HG03457 (cell line): ENCODE measurements at regions not wholly inside any gene's neighbourhood (a gene's known extent, or its start where the extent isn't known, plus 50 kb on each side); places are given as distances from the start of the nearest gene placed in this dataset.

Experiments used
- ATAC-seq: cut with Tn5 transposase; IDR thresholded peaks from one replicate; pipeline ENCODE4 v1.9.1; 2021; ENCODE audit warnings: moderate number of reproducible peaks; ENCODE audit not compliant: unreplicated experiment

DNA sequence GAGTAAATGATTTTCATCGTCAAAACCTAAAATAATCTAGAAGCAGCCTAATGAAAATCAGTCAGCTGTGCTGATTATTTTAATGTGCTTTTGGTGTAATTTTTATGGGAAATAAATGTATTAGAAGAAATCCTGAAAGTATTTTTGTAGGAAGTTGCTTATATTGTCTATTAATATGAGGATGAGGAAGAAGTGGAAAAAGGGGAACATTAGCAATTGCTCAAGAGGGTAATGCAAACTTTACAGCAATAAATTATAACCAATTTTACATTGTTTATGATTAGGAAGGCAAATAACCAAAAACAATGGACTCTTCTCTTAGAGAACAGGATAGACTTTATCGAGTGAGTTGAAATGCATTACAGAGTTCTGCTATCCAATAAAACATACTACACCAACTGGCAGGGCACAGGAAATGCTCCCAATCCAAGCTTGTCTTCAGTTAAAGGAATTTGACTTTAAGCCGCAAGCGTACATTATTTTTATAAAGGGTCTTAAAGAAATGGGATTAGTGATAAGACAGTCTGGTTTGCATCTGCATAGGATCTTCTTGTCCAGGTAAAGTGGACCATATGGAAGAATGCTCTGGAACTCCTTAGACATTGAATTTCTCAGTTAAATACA, 374.8 kb downstream of the PDGFC start:
- no peak for ATAC-seq

DNA sequence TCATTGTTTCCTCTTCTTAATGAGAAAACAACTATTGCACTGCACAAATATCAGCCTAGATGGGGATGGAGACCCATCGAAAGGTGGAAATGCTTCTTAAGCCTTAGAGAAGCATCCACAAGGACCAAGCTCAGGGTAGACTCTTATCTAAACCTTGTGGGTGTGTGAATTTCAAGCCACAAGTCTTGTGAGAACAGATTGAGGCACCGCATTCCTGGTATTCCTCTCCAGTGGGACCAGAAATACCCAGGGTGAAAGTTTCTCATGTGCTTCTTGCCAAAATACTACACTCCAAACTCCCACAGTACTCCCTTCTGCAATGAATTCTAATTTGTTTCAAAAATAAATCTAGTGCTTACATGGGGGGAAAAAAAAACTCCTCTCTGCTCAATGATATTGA, 375.6 kb downstream of the PDGFC start:
- no peak for ATAC-seq

DNA sequence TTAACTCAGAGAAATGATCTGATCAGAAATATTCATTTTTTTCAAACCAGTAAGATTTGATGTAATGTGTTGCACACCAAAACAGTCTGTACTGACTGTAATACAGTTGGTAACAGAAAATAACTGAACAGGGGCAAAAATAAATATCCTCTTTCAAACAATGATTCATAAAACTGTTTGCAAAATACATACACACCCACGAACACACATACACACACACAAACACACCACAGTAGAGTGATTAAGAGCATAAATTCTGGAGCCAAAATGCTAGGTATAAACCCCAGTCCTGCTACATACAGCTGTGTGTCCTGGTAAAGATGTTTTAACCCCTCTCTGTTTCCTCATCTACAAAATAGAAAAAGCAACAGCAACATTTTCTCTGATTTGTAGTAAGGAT, 376.6 kb downstream of the PDGFC start:
- no peak for ATAC-seq

DNA sequence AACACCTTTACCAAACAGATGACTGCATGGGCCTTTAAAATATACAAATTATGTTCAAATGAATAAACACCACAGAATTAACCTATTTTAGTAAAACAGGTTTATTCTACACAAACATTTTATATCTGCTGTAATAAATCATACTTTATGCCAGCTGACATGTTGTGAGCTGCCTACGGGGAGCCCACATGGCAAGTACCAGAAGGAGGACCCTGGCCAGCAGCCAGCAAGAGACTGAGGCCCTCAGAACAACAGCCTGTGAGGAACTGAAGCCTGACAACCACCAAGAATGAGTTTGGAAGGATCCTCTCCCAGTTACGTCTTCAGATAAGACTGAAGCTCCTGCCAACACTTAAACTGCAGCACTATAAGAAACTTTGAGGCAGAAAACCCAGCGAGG, 377.0 kb downstream of the PDGFC start:
- no peak for ATAC-seq

DNA sequence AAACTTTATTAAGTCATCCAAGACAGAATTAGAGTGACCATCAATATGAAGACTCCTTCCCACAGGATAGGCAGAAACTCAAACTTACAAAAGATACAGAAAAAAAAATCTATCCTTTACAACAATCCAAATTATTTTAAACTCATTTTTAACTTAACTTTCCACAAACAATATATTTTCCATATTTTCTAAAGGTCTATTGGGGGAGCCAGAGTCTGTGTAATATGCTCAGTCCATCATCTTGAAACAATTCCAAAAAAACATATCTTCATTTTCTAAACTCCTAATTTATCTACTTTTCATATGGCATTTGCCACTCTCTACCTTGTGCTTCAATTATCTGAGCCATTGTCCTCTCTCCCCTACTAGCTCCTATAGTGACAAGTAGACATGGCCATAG, 378.1 kb downstream of the PDGFC start:
- ATAC-seq, result no peak

DNA sequence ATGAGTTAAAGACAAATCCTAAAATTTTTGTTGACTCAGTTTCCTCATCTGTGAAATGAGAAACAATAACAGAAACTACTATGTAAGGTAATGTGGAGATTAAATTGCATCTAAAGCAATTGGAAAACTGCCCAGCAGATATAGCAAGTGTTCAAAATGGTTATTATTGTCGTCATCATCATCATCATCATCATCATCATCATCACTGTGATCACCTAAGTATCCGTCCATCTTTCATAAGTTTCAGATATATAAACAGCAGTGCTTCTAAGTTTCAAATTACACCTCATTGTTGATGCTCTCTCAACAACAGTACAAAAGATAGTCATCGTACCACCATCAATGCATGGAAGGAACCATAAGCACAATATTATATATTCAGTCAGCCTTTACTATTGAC, 379.9 kb downstream of the PDGFC start:
- no peak for ATAC-seq

DNA sequence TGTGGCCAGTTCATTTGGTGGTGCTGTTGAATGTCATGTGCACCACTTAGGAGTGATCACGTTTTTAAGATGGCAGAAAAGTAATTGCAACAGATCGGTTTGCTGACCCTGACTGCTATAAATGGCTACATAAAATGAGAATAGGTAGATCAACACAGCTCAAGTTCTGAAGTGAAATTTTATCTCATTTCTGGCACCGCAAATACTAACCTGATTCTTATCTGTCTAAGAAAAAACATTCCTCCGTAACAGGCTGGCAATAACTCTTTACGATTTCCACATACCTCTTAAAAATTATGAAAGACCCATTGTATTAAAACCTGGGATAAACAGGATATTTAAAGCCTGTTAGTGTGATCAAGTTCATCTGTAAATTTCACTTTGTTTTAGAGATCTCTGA, 387.5 kb downstream of the PDGFC start:
- no peak for ATAC-seq

DNA sequence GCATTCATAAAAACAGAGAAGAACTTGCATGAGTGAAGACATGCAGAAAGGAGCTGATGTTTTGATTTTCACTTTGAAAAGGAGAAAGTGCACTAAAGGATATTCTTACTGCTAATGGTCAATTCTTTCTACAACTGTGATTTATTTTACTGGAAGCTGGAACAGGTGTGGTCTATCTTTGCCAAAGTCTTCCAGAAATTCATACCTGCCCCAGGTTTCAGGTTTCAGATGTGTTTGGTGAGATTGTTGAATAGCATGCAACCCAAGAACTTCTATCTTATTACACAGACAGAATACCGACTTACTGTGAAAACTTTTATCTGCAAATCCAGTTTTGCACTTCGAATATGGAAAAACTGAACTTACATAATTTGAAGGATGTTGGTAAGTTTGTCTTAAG, 388.3 kb downstream of the PDGFC start:
- ATAC-seq, result no peak

DNA sequence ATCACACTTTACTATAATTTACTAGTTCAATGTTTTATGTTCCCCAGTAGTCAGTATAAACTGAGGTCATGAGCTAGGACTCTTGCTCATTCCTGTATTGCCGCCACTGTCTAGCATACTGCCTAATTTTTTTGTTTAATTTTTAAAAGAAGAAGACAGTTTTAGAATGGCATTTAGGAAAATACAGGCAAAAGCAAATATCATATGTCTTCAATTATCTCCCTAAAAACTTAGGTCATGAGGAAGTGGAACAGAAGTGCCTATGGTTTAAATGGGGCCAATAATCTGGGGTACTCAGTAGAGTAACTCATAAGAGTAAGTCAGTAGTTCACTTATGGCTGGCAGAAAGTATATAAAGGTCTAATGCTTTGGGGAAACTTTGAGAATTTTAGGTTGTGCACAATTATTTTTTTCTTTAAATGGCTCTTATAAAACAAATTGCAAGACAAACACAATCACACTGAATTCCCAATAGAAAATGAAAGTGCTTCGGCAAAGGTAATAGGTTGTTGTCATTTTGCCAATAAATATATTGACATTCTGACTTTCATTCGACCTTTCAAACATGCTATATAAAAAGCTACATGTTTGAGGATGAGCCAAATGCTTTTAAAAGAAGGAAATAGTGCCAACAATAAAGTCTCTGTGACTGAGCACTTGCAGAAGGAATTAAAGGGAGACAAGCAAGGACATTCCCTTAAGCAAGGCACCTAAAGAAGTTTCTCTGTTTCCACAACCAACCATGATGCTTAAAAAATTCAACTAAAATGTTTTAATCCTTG, 390.1 kb downstream of the PDGFC start:
- ATAC-seq, result no peak

DNA sequence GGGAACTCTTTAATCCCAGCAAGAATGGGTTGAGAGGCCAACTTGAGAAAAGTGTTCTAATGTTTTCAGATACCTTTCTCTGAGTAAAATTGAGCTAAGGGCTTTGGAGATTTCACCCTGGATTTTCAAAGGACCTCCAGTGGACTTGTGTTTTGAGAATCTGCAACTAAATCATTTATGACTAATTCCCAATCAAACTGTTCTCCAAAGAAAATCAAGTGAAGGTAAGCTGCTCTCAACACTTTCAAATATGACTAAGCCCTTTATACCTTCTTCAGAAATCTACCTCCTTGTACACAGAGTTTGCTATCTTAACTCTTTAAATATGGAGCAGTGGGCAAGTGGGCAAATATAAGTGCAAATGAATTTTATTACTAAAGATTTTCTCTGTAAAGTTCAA, 392.9 kb downstream of the PDGFC start:
- no peak for ATAC-seq

DNA sequence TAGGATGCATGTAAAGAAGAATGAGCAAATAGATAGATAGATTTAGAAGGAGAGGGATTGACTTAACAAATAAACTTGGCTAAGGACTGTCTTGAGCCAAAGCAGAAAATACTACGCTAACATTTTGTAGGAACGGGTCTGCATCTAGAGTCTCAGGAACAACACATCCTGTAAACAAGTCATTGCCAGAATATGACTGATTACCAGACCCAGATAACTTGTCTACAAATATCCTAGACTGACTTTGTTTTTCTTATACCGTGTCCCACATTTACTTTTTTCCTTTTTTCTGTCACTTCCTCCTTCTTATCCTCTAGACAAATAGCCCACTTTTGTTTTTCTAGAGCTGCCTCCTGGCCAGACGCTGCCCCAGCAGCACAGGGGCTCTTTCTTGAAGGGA, 393.6 kb downstream of the PDGFC start:
- no peak for ATAC-seq

DNA sequence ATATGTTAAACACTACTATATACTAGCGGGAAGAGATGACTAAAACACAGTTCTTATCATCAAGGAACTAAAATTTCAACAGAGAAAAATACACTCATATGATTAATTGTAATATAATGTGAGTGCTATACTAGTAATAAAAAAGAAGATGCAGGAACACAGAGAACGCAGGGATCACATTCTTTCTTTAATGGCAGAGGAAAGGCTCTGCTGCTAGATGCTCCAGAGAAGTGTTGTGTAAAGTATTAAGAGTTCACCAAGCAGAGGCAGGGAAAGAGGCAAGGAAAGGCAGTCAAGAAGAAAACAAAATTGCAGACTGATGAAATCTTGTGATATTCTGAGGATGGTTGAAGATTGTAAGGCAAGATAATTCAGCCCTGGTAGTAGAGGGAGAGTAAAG, 394.7 kb downstream of the PDGFC start:
- no peak for ATAC-seq

DNA sequence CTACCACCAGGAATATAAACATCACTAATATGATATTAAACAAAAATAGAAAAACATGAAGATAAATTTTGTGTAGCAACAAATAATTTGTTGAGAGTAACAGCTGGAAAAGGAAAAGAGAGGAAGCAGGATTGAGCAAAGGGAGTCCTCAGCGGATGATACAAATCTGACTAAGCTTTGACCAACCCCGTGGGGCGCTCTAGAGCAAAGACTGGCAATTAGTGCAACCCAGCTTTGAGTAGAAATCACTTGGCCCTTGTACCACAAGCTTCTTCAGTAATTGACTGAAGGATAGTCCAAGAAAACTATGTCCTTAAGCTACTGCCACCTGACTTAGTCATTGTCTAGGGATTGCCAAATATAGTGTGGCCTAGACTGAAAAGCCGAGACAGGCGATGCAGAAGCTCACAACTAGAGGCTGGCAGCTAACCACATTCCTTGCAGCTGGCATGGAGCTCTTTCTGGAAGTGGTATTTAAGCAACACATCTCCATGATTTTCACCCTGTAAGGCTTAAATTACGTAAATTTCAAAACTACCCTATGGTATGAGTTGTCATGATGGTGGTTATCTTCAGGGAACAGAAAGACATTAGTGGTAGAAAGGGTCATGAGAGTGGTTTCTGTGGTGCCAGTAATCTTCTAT, 396.0 kb downstream of the PDGFC start:
- ATAC-seq, result no peak

DNA sequence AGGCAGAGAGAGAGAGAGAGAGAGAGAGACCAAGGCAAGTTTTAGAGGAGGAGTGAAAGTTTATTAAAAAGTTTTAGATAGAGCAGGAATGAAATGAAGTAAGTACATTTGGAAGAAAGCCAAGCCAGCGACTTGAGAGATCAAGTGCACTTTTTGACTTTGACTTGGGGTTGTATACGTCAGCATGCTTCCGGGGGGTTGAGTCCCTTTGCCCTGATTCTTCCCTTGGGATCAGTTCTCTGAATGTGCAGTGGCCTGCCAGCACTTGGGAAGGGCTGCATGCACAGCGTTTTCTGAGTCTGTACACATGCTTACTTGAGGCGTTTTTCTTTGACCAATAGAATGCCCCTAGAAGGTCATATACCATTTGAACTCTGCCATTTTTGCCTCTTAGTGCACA, 400.5 kb downstream of the PDGFC start:
- no peak for ATAC-seq

DNA sequence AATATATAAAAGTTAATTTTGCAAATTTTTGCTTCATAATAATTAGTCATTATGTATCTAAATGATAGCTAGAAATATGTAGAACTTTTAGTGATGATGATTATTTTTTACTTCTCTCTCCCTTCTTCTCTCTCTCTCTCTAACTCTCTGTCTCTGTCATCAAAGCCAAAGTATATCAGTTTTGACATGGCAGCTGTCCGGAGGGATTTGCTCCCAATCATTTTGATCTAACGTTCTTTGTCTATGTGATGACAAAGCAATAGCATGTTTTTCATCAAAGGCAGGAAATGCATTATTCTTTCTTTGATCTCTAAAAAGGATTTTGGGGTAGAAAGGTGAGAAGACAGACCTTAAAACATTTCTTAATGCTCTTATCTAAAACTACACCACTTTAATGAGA, 402.1 kb downstream of the PDGFC start:
- no peak for ATAC-seq

DNA sequence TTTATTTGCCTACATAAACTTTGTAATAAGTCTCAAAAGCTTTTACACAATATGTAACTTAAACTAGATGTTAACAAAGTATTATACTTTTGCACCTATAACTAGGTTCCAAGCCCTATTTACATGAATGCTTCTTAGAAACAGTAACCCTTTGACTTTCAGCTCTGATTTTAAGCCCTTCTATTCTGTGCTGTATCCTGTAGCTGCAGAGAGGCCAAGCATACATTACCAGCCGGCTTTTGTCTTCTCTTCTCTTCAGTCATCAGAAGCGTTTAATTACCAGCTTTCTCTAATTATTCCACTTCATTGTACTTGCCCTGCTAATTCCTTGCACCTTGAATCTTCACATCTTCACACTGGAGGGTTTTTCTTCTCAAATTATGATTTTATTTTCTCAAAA, 403.1 kb downstream of the PDGFC start:
- ATAC-seq, result no peak

DNA sequence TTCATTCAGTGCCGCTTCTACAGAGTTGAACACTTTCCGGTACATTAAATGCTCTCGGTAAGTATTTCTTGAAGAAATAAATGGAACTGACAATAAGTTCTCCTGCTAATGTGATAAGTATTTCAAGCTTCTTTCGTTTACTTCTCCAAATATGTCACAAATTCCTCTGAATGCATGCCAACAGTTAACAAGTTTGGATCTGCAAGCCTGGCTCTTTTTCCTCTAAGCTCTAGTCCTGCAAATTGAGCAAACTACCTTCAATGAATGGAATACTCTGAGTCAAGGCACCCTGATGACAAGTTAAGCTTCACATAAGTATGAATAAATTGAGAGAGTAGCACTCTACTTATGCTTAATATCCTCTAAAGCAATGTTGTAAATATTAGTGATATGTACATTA, 403.6 kb downstream of the PDGFC start:
- ATAC-seq, result no peak

DNA sequence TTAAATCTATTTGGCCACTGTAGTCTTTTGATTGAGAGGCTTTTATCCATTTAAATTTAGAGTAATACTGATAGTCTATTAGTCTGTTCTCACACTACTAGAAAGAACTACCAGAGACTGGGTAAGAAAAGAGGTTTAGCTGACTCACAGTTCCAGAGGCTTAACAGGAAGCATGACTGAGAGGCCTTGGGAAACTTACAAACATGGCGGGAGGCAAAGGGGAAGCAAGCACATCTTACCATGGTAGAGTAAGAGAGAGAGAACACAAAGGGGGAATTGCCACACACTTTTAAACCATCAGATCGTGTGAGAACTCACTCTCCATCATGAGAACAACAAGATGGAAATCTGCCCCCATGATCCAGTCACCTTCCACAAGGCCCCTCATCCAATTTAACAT, 410.9 kb downstream of the PDGFC start:
- ATAC-seq, result no peak

DNA sequence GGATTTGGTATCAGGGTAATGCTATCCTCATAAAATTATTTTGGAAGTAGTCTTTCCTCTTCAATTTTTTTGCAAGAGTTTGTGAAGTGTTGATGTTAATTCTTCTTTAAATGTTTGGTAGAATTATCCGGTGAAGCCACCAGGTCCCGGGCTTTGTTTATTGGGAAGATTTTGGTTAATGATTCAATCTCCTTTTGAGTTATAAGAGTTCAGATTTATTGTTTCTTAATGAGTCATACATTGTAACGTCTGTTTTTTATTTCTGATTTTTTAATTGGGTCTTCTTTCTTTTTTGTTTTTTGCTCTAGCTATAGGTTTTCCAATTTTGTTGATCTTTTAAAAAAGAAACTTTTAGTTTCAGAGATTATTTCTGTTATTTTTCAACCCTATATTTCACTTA, 412.3 kb downstream of the PDGFC start:
- no peak for ATAC-seq

DNA sequence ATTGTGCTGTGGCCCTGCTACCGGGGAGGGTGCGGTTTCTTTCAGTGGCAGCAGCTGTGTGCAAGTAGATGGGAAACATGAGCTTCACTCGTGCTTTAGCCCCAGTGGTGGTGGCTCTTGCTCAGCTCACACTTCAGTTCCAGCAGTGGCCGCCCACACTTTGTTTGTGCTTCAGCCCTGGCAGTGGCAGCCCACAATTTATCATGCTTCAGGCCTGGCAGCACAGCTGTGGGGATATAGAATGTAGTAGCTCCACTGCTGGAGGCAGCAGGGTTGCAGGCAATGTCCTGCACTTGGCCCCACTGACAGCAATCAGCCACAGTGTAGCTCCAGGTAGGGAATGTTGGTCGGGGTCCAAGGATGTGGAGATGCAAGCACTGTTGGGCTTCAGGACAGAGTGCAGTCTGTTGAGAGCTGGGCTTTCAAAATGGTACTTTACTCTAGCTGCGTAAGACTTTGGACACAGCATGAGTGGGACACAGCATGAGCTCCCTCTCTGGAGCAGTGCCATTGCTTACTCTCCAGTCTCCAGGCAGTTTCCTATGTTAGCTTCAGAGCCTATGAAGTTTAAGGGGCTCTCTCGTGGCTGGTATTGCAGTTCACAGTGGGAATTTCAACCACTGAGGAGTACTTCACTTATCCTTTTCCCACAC, 413.1 kb downstream of the PDGFC start:
- no peak for ATAC-seq

DNA sequence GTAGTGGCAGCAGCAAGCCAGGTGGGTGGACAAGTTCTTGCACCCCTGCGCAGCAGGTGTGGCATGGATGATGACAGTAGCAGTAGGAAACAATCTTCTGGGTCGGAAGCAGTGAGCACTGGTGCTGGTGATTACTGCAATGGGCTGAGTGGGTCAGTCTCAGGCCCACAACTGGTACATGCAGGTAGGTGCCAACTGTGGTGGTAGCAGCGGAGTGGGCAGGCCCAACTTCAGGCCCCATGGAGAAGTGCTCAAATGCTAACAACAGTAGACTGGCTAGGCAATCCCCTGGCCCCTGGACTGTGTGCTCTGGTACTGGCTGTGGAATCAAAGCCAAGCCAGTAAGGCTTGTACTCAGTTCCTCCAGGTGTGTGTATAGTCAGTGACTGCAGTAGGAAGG, 413.7 kb downstream of the PDGFC start:
- ATAC-seq, result no peak

DNA sequence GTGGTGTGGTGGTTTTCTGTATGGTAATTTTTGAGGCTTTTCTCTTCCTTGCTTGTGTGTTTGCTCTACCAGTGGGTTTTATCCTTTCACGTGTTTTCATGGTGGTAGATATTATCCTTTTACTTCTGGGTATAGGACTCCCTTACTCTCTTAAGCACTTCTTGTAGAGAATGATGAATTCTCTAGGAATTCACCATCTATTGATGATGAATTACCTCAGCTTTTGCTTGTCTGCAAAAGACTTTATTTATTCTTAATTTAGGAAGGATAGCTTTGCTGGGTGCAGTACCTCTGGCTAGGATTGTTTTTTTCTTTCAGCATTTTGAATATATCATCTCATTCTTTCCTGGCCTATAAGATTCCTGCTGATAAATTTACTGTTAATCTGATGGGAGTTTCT, 415.3 kb downstream of the PDGFC start:
- no peak for ATAC-seq
